HK-2 (cell line): ENCODE measurements at regions not wholly inside any gene's neighbourhood (a gene's known extent, or its start where the extent isn't known, plus 50 kb on each side); places are given as distances from the start of the nearest gene placed in this dataset.
"Not testable (repeated sequence)": the region's sequence is repeated elsewhere in the genome, so short reads cannot be mapped to it uniquely, and the experiment has no call there.

ENCODE experiments used
- DNase-seq: peaks from one replicate; pipeline ENCODE4 v3.0.0-alpha.2; 2018; ENCODE audit not compliant: unreplicated experiment

DNA sequence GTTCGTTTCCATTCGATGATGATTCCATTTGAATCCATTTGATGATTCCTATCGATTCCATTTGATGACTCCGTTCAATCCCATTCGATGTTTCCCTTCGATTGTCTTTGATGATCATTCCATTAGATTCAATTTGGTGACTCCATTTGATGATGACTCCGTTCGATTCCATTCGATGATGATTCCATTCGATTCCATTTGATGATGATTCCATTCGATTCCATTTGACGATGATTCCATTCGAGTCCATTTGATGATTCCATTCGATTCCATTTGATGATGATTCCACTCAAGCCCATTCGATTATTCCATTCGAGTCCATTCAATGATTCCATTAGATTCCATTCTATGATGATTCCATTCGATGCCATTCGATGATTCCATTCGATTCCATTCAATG lies 2730.6 kb downstream of the RPIA start:
- not testable (repeated sequence) for DNase-seq

DNA sequence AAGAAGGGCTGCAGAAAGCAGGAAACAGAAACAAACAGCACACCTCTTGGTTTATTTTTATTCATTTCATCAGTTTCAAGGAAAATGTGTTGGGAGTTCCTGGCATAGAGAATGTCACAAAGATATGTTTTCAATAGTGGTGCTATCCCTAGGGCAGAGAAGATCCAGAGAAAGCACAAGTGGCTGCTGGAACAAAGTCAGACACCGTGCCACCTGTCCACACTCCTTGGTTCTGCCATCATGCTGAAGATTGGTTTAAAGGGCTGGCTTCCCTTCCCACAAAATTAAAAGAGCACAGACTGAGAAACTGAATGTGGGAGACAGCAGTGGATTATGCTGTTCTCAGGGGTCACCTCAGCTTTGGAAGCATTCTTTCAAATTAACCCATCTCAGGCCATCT lies 2735.7 kb downstream of the RPIA start:
- DNase-seq, result not testable (repeated sequence)

DNA sequence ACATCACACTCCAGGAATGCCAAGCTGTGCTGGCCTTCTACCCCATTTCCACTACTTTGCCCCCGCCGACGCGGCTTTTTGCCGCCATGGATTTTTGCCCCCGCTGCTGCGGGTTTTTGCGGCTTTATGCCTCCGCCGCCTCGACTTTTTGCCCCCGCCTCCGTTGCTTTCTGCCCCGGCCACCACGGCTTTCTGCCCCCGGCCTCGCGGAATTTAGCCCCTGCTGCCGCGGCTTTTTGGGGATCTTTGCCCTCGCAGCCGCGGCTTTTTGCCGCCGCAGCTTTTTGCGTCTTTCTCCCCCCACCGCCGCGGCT lies 2750.4 kb downstream of the RPIA start:
- not testable (repeated sequence) for DNase-seq

DNA sequence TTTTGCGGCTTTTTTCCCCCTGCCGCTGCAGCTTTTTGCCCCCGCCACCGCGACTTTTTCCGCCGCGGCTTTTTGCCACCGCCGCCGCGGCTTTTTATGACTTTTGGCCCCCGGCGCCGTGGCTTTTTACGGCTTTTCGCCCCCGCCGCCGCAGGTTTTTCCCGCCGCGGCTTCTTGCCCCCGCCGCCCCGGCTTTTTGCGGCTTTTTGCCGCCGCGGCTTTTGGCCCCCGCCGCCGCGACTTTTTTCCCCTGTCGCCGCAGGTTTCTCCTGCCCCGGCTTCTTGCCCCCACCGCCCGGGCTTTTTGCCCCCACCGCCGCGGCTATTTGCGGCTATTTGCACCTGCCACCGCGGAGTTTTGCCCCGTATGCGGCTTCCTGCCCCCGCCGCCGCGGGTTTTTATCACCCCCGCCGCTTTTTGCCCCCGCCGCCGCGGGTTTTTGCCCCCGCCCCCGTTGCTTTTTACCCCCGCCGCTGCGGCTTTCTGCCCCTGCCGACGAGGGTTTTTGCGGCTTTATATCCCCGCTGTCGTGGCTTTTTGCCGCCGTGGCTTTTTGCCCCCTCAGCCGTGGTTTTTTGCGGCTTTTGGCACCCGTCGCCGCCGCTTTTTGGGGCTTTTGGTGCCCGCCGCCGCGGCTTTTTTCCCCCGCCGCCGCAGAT lies 2750.9 kb downstream of the RPIA start:
- peak; percentile 6 for DNase-seq

DNA sequence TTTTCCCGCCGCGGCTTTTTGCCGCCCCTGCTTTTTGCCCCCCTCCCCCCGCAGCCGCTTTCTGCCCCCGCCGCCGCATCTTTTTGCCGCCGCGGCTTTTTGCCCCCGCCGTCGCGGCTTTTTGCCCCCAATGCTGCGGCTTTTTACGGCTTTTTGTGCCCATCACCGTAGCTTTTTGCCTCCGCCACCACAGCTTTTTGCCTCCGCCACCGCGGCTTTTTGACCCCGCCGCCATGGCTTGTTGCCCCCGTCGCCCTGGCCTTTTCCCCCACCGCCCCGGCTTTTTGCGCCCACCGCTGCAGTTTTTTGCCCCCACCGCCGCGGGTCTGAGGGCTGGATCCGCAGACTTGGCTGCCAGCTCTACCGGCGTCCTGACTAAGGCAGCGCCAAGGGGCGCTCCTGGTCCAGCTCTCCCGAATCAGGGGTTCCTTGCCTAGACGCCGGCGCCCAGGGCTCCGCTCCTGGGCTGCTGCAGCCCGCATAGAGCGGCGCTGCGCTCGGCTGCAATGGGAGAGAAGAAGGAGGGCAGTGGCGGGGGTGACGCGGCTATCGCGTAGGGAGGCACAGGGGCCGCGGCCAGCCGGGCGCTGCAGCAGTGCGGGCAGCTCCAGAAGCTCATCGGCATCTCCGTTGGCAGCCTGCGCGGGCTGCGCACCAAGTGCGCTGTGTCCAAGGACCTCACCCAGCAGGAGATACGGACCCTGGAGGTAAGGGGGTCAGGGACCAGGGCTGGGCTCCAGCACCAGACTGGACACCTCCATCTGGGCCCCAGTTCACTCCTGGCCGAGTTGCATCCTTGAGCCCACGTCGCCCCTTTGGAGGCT lies 2751.6 kb downstream of the RPIA start:
- DNase-seq, result not testable (repeated sequence)

DNA sequence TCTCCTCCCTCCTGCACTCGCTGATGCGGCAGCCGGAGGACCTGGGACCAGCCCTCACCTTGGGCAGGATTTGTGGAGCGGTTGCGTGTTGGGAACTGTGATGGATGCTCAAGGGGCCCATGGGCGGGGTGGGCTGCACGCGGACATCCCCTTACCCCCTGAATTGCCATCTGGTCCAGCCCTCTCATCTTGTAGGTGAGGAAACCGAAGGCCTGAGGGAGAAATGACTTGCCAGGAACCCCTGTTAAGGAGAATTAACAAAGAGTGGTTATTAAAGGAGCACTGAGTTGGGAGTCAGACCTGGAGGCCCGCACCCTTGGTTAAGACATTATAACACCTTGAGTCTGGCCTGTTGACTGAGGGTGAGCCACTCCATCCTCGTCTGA lies 2752.2 kb downstream of the RPIA start:
- not testable (repeated sequence) for DNase-seq

DNA sequence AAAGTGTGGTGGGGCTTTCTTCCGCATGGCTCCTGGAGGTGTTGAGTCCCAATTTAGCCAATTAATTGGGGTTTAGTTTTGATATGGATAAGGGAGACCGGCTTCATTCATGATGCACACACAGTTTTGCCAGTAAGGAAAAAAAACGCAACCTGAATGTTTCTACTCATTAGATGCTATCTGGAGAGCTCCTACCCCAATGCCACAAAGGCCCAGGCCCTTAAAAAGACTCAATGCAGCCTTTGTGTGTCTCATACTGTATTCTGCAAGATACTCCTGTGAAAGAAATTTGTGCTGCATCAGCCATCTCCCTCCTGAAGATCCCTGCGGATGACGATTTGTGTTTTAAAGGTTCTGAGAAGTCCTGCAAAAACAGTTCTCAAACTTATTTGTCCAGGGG lies 2754.2 kb downstream of the RPIA start:
- DNase-seq, result not testable (repeated sequence)

DNA sequence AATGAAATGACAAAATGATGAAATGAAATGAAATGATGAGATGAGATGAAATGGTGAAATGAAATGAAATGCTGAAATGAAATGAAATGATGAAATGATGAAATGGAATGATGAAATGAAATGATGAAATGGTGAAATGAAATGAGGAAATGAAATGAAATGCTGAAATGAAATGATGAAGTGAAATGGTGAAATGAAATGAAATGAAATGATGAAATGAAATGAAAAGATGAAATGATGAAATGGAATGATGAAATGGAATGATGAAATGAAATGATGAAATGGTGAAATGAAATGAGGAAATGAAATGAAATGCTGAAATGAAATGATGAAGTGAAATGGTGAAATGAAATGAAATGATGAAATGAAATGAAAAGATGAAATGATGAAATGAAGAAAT lies 2755.0 kb downstream of the RPIA start:
- DNase-seq, result not testable (repeated sequence)

DNA sequence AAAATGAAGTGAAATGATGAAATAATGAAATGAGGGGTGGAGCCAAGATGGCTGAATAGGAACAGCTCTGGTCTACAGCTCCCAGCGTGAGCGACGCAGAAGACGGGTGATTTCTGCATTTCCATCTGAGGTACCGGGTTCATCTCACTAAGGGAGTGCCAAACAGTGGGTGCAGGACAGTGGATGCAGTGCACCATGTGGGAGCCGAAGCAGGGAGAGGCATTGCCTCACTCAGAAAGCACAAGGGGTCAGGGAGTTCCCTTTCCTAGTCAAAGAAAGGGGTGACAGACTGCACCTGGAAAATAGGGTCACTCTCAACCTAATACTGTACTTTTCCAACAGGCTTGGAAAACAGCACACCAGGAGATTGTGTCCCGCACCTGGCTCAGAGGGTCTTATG lies 2755.4 kb downstream of the RPIA start:
- not testable (repeated sequence) for DNase-seq

DNA sequence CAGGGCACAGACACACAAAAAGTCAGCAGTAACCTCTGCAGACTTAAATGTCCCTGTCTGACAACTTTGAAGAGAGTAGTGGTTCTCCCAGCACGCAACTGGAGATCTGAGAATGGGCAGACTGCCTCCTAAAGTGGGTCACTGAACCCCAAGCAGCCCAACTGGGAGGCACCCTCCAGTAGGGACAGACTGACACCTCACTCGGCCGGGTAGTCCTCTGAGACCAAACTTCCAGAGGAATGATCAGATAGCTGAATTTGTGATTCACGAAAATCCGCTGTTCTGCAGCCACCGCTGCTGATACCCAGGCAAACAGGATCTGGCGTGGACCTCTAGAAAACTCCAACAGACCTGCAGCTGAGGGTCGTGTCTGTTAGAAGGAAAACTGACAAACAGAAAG lies 2756.0 kb downstream of the RPIA start:
- DNase-seq, result not testable (repeated sequence)

DNA sequence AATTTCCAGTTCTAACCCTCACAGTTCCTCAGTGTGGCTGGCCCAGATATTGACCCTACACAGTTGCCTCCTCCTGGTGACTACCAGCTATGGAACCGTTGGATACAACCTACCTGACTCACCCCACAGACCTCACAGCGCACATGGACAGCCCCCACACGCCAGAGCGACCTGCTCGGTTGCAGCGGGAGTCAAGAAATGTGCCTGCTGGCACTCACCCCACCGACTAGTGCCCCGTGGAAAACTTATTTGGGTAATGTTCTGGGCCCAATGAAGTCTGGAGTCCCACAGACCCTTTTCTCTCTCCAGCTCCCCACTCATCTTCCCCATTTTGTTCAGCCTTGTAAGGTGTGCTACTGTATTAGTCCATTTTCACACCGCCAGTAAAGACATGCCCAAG lies 2770.8 kb downstream of the RPIA start:
- DNase-seq, result not testable (repeated sequence)

DNA sequence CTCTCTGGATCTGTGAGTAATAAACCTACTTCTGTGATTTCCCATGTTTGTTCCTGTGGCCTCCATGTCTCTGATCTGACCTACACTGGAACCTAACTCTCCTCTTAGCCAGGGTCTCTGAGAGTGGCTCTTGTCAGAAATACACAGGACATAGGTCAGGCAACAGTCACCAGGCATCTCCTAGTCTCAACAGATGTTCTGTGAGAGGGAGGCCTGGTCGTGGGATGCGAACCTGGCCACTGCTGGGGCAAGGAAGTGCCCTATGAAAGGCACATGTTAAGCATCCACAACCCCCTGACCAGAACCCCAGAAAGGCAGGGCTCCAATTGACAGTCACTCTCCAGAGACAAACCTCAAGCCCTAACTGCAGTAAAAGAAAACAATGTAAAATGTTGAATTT lies 2771.5 kb downstream of the RPIA start:
- DNase-seq, result not testable (repeated sequence)

DNA sequence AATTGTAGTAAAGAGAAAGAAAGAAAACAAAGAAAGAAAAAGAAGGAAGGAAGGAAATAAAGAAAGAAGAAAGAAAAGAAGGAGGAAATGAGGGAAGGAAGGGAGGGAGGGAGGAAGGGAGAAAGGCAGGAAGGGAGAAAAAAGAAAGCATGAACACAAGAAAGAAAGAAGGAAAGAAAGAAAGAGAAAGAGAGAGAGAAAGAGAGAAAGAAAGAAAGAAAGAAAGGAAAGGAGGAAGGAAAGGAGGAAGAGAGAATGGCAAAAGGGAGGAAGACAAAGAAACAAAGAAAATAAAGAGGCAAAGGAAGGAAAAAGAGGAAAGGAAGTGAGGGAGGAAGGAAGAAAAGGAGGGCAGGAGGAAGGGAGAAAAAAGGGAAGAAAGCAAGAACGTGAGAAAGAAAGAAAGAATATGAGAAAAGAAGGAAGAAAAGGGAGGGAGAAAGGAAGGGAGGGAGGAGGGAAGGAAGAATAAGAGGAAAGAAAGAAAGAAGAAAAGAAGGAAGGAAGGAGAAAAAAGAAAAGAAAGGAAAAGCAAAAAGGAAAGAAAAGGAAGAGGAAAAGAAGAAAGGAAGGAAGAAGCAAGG lies 2775.4 kb downstream of the RPIA start:
- DNase-seq, result not testable (repeated sequence)

DNA sequence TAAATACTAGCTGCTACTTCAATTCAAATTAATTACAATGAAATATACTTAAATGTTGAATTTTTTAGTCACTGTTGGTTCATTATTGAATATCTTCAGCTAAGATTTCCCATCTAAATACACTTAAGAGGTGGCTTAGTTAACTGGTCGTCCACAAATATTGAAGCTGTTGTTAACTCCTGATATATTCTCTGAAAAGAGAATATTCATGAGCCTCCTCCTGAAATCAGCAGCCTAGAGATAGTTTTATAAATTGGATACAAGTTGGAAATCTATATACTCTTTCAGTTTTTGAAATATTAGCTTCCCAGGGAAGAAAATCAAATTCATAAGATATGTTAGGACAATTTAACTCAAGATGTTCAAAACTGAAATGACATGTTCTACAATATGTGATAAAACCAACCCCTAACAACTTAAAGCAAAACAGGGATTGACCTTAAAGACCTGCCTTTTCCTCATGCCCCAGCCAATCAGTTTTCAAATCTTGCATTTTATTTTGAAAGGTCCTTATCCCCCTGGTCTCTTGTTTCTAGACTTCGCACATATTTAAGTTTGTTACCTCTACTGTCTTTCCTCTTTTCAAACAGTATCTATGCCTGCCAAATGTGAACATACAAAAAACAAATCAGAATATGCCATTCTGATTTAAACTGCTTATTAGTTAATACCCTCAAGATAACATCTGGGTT lies 2784.9 kb downstream of the RPIA start:
- not testable (repeated sequence) for DNase-seq

DNA sequence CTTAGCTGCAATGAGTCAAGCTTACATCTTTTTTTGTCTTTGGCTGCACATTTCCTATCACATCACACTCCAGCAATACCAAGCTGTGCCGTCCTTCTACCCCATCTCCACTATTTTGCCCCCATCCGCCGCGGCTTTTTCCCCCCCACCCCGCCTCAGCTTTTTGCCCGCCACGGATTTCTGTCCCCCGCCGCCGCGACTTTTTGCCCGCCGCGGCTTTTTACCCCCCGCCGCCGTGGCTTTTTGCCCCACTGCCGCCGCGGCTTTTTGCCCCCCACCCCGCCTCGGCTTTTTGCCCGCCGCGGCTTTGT lies 2785.4 kb downstream of the RPIA start:
- DNase-seq, result not testable (repeated sequence)

DNA sequence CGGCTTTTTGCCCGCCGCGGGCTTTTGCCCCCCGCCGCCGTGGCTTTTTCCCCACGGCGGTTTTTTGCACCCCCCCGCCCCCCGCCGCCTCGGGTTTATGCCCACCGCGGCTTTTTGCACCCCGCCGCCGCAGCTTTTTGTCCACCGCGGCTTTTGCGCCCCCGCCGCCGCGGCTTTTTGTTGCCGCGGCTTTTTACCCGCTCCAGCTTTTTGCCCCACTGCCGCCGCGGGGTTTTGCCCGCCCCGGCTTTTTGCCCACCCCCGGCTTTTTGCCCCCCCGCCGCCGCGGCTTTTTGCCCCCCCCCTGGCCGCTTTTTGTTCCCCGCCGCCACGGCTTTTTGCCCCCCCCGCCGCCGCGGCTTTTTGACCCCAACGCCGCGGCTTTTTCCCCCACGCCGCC lies 2785.8 kb downstream of the RPIA start:
- DNase-seq, result not testable (repeated sequence)

DNA sequence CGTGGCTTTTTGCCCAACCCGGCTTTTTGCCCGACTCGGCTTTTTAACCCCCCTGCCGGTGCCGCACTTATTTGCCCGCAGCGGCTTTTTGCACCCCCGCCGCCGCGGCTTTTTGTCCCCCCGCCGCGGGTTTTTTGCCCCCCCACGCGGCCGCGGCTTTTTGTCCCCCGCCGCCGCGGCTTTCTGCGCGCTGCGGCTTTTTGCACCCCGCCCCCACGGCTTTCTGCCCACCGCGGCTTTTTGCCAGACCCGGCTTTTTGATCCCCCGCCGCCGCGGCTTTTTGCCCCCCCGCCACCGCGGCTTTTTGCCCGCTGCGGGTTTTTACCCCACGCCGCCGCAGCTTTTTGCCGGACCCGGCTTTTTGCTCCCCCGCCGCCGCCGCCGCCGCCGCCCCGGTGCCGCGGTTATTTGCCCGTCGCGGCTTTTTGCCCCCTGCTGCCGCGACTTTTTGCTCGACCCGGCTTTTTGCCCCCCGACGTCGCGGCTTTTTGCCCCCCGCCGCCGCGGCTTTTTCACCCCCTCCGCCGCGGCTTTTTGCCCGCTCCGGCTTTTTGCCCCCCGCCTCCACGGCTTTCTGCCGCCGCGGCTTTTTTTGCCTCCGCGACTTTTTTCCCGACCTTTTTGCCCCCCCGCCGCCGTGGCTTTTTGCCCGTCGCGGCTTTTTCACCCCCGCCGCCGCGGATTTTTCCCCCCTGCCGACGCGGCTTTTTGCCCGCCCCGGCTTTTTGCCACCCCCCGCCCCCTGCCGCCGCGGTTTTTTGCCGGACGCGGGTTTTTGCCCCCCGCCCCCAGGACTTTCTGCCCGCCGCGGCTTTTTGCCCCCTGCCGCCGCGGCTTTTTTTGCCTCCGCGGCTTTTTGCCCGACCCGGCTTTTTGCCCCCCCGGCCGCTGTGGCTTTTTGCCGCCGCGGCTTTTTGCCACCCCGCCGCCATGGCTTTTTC lies 2786.5 kb downstream of the RPIA start:
- DNase-seq, result peak; percentile 41

DNA sequence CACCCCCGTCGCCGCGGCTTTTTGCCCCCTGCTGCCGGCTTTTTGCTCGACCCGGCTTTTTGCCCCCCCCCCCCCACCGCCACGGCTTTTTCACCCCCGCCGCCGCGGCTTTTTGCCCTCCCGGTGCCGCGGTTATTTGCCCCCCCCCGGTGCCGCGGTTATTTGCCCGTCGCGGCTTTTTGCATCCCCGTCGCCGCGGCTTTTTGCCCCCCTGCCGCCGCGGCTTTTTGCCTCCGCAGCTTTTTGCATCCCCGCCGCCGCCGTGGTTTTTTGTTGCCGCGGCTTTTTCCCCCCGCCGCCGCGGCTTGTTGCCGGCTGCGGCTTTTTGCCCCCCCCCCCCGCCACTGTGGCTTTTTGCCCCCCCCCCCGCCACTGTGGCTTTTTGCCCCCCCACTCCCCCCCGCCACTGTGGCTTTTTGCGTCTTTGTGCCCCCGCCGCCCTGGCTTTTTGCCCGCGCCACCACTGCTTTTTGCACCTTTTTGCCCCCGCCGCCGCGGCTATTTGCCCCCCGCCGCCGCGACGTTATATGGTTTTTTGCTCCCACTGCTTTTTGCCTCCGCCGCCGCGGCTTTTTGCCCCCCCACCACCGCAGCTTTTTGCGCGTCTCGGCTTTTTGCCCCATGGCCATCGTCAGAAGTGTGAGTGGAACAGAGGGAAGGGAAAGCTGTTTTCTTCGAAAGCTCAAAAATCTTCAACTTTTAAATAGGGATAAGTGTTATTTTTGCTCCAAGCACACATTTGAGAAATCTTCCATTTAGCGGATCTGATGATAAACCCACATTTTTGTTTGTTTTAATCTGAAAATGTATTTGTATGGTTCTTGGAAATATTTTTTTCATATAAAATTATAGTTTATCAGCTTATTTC lies 2787.6 kb downstream of the RPIA start:
- not testable (repeated sequence) for DNase-seq

DNA sequence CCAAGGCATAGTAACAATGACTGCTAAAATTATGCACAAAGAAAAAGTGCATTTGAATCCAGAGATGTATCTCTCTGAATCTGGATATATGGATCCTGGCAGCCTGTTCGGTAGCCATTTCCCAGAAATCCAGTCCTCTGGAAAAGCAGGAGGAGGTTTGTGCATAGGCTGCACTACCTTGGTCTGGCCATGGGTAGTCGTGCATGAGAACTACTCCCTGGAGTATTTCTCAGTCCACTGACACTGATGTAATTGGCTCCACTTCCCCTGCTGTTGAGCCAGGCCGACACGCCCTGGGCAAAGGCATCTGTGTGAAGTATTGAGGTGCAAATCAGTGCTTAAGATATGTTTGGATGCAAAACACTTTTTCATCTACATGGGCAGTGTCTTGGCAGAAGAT lies 2793.8 kb downstream of the RPIA start:
- not testable (repeated sequence) for DNase-seq
